ENCODE measurements at regions not wholly inside any gene's neighbourhood (a gene's known extent, or its start where the extent isn't known, plus 50 kb on each side); places are given as distances from the start of the nearest gene placed in this dataset.

DNA sequence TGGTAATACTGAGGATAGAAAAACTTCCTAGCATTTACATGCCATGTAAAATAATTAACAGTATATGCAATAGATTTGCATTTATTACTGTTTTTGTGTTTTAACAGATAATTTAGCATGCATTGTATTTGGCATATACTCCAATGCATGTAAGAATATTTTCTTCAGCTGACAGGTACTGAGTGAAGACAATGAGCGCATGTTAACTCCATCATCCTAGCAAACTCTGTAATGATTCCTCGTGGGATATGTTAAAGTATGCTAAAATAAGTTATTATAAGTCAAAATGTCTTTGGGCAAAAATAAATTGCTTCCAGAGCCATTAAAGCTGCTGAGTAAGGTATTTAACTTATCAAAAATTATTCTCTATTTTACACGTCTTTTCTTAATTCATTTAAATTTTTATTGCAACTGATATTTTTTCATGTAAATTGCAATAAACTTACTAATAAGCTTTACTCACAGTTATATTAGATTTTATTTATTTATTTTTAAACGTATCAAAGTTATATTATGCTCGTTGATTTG is 616.4 kb upstream of the NDST4 start:
- DNase-seq, result no peak

DNA sequence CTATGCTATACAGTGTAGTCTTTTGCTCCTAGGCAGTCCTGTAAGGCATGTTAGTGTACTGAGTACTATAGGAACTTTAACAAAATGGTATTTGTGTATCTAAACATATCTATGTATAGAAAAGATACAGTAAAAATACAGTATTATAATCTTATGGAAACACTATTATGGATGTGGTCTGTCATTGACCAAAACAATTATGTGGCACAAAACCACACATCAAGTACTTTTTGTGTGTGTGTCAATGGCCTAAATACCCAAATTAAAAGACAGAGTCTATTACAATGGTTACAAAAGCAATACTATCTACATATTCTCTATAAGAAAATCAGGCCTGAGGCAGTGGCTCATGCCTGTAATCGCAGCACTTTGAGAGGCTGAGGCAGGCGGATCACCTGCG is 610.2 kb upstream of the NDST4 start:
- DNase-seq, result no peak

DNA sequence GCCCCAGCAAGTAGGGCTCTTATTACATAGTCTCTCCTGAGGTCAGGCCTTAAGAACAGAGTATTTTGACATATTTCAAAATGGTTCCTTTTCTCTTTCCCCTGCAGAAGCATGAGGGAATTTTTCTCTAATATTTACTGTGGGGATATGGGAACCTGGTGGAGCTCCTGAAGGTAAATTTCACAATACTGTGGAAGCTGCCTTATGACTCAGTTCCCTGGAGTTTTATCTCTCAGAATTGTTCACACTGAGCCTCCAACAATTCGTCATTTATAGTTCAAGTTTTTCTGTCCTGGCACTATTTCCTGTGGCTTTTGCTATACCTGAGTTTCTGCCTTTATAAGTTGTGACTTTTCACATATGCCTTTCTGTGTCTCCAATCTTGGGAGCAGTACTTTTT is 607.2 kb upstream of the NDST4 start:
- DNase-seq, result no peak

DNA sequence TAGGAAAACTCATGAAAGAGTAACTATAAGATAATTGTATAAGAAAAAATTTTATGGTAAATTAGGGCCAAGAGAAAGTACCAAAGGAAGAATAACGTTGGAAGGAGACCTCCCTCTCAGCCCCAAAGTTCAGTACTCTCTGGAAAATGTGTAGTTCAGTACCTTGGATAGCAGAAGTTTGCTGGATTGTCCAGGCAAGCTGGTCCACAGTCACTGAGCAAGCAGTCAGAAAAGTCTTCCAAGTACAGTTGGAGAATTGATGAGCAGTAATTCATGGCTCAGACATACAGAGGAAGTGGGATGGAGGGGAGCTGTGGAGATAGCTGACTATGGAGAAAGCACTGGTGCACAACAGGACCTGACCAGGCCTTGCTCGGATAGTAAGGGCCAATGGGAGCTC is 598.2 kb upstream of the NDST4 start:
- DNase-seq, result no peak

DNA sequence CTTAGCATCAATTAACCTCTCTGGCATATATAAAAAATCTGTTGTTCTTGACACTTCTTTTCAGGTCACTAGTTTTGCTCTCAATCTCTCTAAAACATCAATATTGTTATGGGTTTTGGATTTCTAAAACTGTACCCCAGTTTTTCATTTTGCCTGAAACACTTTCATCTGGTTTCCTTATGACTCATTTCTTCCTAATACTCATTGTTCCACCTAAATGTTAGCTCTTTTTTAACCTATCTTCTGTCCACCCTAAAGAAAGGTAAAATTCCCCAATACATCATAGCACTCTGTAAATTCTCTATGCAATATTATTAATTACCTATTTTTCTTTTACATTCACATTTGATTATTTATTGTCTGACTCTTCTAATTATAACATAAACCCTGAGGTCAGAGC is 575.5 kb upstream of the NDST4 start:
- no peak for DNase-seq

DNA sequence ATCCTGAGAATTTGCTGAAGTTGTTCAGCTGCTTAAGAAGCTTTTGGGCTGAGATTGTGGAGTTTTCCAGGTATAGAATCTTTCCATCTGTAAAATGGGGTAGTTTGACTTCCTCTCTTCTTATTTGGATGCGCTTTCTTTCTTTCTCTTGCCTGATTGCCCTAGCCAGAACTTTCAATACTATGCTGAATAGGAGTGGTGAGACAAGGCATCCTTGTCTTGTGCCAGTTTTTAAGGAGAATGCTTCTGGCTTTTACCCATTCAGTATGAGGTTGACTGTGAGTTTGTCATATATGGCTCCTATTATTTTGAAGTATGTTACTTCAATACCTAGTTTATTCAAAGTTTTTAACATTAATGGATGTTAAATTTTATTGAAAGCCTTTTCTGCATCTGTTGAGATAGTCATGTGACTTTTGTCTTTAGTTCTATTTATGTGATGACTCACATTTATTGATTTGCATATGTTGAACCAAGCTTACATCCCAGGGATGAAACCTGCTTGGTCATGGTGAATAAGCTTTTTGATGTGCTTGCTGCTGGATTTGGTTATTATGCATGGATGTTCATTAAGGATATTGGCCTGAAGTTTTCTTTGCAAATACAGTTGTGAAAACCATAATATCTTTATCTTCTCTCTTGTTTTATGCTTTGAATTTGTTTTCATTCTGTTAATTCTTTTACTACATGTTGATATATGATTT is 573.8 kb upstream of the NDST4 start:
- no peak for DNase-seq

DNA sequence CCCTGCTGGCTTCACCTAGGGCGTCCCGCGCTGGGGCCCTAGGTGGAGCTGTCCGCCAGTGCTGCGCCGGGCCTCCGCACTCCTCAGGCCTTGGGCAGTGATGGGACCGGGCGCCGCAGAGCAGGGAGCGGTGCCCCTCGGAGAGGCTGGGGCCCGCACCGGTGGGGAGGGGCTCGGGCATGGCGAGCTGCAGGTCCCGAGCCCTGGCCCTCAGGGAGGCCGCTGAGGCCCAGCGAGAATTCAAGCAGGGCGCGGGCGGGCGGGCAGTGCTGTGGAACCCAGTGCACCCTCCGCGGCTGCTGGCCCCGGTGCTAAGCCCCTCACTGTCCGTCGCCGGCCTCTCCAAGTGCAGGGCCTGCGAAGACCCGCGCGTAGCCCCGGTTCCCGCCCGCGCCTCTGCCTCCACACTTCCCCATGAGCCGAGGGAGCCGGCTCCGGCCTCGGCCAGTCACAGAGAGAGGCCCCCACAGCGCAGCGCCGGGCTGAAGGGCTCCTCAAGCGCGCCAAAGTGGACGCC is 565.1 kb upstream of the NDST4 start:
- DNase-seq, result no peak

DNA sequence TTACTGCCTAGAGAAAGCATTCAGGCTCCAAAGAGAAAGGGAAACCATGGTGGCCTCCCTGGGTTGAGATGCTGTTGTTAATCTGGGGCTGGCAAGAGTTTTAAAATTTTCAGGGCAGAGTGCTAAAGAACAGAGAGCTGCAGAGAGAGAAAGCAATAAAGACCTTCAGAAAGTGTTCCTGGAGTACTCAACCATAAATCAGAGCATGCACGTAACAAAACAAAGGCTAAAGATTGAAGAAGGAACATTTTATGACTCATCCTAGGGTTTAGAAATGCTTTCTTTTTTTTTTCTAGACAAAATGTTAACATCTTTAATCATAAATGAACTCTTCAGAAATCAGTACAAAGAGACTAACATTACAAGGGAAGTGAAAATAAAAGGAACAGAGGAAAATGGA is 562.3 kb upstream of the NDST4 start:
- DNase-seq, result no peak

DNA sequence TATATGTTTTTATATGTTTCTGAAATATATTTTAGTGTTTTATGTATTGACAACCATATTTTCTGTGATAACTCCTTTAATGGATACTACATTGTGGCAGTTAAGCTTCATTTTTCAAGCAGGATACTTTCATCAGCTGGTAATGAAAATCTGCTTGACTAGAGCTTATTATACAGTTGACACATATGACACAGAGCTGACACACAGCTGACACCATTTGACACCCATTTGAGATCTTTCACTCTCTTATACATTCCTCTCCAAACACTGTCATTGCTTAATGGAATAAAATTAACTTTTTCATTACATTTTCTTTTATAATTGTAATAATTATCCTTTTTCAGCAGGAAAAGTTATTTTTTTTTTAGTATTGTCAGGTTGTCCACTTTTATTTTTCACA is 561.1 kb upstream of the NDST4 start:
- DNase-seq, result no peak

DNA sequence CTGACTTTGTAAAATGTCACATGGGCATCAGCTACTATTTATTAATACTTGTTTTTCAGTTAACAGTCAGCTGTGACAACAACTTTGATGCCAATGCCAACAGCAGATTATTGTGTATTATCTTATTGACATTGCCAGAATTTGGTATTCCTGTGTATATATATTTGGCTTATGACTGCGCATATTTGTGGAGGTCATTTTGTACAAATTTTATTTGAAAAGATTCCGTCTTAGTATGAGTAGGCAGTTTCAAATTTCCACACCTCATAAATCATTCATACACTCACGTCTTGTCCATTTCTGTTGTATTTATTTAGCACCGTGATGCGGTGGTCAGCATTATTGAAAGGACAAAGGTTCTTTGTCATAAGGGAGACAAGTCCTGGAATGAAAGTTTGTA is 558.2 kb upstream of the NDST4 start:
- no peak for DNase-seq

DNA sequence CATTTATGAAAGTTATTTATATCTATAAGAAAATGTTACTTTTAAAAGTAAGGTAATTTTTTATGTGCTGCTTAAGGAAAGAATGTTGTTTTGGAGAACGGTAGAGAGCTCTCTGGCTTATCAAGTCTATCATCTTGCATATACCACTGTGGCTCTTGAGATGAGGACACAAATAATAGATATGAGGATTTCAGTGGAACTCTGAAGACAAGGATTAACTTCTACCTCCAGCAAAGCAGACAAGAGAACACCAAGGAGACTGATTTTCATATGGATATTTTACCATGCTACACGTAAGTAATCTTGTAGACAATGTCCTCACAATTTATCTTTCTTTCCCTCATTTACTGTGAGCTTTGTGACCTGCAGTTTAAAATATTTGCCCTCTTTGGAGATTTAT is 557.5 kb upstream of the NDST4 start:
- DNase-seq, result no peak

DNA sequence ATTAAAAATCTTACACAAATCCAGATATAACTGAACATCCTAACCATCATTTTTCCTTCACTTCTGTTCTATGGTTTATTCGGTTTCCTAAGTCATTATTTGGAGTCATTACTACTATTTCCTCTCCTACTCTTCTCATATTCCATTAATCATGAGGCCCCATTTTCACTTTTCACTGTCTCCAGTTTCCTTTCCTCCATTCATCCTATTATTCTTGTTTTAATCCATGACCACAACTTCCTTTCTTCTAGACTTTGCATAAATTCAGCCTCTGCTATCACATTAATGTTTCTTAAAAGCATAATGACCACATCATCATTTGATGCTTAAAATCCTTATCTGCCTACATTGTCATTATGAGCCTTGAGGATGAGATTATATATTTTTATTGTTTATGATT is 555.0 kb upstream of the NDST4 start:
- DNase-seq, result no peak

DNA sequence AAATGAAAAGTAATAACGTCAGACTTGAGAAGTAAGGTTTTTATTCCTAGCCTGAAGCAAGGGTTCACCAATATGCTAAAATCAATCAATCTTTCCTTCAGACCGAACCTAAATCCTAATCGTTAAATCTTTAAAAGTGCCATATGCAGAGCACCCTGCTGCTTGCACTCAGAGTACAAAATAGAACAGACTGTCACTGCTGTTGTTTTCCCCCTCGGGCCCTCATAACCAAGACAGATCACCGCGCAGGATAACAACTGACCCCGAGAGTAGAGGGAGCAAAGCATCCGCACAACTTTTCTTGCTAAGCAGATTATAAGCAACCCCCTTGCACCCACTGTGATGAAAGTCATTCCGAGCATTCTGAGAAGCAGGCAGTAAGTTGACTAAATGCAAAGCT is 550.9 kb upstream of the NDST4 start:
- no peak for DNase-seq

DNA sequence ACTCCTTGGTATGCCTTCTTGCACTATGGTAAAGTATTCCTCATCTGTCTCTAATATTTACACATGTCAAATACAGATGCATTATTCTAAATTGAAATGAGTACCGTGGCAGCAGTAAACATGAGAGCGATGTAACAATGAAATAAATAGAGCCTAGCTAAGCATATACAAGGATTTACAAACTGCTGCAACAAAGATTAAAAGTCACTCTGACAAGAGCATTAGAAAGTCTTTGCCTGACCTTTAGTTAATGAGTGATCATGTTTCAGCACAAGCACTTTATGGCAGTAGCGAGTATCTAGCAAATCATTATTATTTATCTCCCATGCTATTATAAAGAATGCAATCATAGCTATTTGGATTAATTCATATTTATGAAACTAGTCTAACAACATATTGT is 547.0 kb upstream of the NDST4 start:
- no peak for DNase-seq

DNA sequence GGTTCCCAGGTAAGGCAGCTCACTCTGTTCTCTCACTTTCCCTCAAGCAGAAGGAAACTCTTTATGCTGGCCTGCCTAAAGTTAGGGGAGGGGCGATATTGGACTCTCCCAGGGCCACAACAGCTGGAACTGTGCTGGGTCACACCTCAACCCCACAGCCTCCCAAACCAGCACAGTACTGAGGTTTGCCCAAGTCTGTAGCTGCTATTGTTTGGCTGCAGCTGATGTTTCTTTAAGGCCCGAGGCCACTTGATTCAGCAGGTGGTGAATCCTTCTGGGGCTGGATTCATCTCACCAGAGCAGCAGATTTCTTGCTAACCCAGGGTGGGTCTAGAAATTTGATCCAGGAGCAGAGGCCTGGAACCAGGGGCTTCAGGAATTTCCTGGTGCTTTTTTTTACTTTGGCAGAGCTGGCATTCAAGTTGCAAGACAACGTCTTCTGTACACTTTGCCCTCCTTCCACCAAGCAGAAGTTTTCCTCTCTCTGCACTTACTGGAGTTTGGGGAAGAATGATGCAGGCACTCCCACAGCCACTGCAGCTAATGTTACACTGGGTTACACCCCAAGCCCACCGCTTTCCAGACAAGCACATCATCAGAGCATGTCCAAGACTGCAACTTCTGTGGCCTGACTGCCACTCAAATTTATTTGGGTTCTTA is 544.7 kb upstream of the NDST4 start:
- no peak for DNase-seq

DNA sequence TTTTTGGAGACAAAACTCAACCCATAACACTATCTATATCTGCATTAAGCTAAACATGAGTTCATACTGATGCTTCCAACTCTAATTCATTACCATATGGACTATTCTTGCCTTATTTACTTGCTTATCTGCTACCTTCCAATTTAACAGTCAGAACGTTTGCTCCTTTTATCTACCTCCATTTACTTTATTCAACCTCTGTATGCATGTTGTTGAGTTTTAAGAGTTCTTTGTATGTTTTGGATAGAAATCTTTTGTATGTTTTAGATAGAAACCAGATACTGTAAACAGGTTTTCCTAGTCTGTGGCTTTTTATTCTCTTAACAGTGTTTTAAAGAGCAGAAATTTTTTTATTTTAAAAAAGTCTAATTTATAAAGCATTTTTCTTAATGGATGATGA is 542.2 kb upstream of the NDST4 start:
- DNase-seq, result no peak

DNA sequence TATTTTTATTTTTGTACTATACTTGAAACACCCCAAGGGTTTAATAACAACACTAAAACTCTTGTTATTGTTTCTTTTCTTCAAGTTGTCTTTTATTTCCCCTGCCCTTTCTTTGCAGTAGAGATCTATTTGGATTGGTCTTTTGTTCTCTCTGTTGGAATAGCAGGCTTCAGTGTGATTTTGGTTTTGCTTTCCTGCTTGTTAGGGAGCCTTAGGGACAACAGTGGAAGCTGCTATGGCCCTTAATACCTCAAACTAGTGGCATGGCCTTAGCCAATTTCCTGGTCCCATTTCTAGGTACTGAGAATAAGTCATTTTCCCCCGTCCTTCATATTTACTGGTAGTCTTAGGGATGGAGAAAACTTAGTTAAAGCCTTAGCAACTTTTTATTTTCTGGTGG is 535.4 kb upstream of the NDST4 start:
- DNase-seq, result no peak

DNA sequence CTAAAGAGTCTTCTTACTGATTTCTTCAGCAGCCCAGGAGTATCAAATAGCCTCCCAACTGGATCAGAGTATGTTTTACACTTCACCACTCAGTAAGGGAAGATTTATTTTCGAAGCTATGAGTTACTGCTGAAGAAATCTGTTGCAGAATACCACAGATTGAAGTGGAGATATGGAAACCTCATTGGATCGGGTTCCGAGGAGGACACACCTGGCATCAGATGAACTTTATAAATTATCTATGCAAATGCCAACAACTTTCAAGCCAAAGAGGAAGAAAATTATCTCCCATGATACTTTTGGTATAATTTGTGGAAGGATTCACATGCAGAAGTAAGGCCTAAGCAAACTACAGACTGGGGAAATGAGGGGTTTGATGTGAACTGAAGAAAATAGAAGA is 515.9 kb upstream of the NDST4 start:
- no peak for DNase-seq

DNA sequence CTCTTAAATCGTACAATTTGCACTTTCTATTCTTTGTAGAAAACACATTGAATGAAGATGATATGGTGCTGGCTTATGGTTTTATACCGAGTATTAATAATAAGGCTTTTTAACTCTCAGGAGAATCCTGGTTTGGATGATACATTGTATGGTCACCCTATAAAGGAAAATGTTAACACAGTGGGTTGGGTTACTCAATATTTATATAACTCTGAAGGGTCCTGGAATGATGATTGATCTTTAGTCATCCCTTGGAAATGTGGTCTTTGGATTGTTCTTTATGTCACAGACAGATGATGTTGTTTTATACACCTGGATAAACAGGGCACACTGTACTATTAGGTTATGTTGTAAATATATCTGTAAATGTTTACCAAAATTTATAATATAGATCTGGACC is 496.2 kb upstream of the NDST4 start:
- DNase-seq, result no peak

DNA sequence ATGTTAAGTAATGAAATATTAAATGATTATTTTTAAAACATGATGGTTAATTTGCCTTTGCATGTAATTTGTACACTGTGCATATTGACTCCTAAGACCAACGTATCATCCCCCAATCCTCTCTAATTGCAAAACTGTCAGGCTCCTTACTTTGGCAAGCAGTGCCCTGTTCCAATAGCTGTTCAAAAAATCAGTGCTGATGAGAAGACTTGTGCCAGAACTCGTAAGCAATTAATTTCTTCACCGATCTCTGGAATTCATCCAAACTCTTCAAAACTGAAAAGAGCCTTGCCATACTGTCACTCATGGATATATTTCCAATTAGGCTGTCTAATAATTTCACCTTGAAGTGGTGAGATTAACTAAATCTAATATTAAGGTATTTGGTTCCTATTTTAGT is 493.9 kb upstream of the NDST4 start:
- no peak for DNase-seq

DNA sequence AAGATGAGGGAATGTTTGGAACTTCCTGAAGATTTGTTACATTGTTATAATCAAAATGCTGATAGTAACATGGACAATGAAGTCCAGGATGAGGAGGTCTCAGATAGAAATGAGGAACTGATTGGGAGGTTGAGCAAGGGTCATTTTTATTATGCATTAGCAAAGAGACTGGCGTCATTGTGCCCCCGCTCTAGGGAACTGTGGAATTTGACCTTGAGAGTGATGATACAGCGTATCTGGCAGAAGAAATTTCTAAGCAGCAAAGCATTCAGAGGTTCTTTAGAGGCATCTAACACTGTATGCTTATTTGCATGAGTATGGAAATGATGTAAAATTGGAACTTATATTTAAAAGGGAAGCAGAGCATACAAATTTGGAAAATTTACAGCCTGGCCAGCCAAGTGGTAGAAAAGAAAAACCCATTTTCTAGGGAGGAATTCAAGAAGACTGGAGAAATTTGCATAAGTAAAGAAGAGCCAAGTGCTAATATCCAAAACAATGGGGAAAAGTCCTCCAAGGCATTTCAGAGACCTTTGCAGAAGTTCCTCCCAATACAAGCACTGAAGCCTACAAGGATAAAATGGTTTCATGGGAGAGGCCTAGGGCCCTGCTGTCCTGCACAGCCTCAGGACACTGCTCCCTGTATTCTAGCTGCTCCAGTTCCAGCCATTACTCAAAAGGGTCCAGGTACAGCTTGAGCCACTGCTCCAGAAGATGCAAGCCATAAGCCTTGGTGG is 483.0 kb upstream of the NDST4 start:
- DNase-seq, result no peak

DNA sequence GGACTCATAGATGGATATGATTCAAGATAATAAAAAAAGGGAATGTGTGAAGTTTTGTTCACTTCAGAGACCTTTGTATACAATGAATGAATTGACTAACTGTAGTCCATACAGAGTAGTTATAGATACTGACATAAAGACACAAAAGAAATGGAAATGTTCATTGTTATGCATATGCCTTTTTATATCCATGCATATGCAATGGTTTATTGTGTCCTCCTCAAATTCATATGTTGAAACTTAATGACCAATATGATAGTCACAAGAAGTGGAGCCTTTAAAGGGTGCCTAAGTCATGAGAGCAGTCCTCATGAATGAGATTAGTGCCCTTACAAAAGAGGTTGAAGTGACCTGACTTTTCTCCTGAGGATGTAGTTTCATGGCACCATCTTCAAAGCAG is 467.5 kb upstream of the NDST4 start:
- DNase-seq, result no peak

DNA sequence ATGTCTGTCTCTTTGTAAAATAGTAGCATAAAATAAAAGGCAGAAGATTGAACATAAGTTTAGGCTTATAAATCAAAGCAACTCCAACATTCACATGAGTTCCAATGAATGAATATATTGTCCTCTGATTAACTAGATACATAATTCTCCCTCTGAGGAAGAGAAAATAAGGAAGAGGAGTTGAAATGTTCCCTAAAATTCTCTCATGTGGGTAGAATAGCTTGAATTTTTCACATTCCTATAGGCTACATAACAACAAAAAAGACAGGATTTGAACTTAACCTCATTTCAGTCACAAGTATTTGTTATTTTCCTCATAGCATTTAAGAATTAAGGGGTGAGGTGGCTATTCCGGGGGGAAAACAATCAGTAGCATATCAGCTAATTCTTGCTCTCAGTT is 462.4 kb upstream of the NDST4 start:
- DNase-seq, result no peak

DNA sequence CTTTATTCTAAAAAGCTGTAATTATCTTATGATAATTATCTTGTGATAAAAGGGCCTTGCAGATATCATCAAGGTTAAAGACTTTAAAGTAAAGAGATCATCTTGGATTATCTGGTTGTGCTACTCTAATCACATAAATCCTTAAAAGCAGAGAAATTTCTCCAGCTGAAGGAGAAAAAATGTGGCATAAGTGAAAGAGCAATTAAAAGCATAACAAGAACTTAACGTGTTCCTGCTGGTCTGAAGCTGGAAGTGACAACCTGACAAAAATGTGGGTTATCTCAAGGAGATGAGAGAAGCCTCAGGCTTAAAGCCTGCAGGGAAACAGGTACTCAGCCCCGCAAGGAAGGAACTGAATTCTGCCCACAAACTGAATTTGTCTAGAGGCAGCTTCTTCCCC is 449.1 kb upstream of the NDST4 start:
- no peak for DNase-seq

All from amniotic stem cell (primary cell).